ENCODE measurements at regions not wholly inside any gene's neighbourhood (a gene's known extent, or its start where the extent isn't known, plus 50 kb on each side); places are given as distances from the start of the nearest gene placed in this dataset.
"Not testable (repeated sequence)": the region's sequence is repeated elsewhere in the genome, so short reads cannot be mapped to it uniquely, and the experiment has no call there.

DNA sequence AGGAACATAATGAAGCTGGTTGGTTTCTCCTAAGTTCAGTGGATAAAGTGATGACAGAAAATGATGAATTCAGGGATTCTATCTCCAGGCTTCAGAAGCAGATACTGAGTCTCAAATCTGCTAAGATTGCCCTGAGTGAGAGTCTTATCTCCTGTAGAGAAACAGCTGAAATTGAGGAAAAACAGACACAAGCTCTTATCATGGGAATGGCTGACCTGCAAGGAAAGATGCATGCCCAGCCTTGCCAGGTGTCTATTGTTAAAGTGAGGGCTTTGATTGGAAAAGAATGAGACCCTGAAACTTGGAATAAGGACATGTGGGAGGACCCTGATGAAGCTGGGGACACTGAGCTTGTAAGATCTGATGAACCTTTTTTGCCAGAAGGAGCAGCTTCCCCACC, 100.3 kb downstream of the DNAJB9 start:
- H3K9me3 ChIP-seq (ENCODE audit: control insufficient read depth, insufficient read depth, low read depth, low read length) = no peaks in the 10 kb centered on the region
- no peaks in the 10 kb centered on the region for H3K36me3 ChIP-seq (ENCODE audit: control insufficient read depth, insufficient read depth, low read length)
- H3K4me3 ChIP-seq (replicated peaks in 1 of 4; ENCODE audit: control extremely low read depth in 1 of 4, insufficient read depth in 1 of 4, low read depth in 3 of 4, low read length in 4 of 4) = no peak overlapping the region
- H3K4me2 ChIP-seq (ENCODE audit: extremely low read depth, insufficient read depth, low read length) = no peak overlapping the region
- H3K27me3 ChIP-seq (ENCODE audit: control insufficient read depth, insufficient read depth, low read length) = no peaks in the 10 kb centered on the region
- no peaks in the 10 kb centered on the region for H3K79me2 ChIP-seq (ENCODE audit: control insufficient read depth, insufficient read depth, low read length)
- no peaks in the 10 kb centered on the region for H4K20me1 ChIP-seq (ENCODE audit: control insufficient read depth, extremely low read depth, insufficient read depth, low read length)
- TF ChIP-seq, protein P1, sequence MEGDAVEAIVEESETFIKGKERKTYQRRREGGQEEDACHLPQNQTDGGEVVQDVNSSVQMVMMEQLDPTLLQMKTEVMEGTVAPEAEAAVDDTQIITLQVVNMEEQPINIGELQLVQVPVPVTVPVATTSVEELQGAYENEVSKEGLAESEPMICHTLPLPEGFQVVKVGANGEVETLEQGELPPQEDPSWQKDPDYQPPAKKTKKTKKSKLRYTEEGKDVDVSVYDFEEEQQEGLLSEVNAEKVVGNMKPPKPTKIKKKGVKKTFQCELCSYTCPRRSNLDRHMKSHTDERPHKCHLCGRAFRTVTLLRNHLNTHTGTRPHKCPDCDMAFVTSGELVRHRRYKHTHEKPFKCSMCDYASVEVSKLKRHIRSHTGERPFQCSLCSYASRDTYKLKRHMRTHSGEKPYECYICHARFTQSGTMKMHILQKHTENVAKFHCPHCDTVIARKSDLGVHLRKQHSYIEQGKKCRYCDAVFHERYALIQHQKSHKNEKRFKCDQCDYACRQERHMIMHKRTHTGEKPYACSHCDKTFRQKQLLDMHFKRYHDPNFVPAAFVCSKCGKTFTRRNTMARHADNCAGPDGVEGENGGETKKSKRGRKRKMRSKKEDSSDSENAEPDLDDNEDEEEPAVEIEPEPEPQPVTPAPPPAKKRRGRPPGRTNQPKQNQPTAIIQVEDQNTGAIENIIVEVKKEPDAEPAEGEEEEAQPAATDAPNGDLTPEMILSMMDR (conservative IDR thresholded peaks at IDR 0.05 in 1 of 2, IDR thresholded peaks at IDR 0.05 in 1 of 2; ENCODE audit: low read depth in 1 of 2, low read length in 2 of 2) = no peak
- TF ChIP-seq EZH2 (IDR thresholded peaks at IDR 0.05; ENCODE audit: low read length, missing control alignments) = no peak
- H2AFZ ChIP-seq (ENCODE audit: low read length) = no peak overlapping the region
- no peak for DNase-seq (ENCODE audit: low read depth in 2 of 2)
- no peak overlapping the region for H3K27ac ChIP-seq (ENCODE audit: insufficient read depth, low read length)
- H3K9ac ChIP-seq (ENCODE audit: insufficient read depth, low read length) = no peak overlapping the region
- no peaks in the 10 kb centered on the region for H3K4me1 ChIP-seq (ENCODE audit: control insufficient read depth, extremely low read depth, insufficient read depth, low read length)

DNA sequence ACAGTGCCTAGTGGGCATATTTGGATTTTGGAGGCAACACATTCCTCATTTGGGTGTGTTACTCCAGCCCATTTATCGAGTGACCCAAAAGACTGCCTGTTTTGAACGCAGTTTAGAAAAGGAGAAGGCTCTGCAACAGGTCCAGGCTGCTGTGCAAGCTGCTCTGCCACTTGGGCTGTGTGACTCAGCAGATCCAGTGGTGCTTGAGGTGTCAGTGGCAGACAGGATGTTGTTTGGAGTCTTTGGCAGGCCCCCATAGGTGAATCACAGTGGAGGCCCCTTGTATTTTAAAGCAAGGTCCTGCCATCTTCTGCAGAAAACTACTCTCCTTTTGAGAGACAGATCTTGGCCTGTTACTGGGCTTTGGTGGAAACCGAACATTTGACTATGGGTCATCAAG, 104.0 kb downstream of the DNAJB9 start:
- not testable (repeated sequence) for H2AFZ ChIP-seq (ENCODE audit: low read length); H3K9ac ChIP-seq (ENCODE audit: insufficient read depth, low read length); H3K27ac ChIP-seq (ENCODE audit: insufficient read depth, low read length); H3K4me3 ChIP-seq (replicated peaks in 1 of 4; ENCODE audit: control extremely low read depth in 1 of 4, insufficient read depth in 1 of 4, low read depth in 3 of 4, low read length in 4 of 4); H3K36me3 ChIP-seq (ENCODE audit: control insufficient read depth, insufficient read depth, low read length); H3K9me3 ChIP-seq (ENCODE audit: control insufficient read depth, insufficient read depth, low read depth, low read length); H3K79me2 ChIP-seq (ENCODE audit: control insufficient read depth, insufficient read depth, low read length); H4K20me1 ChIP-seq (ENCODE audit: control insufficient read depth, extremely low read depth, insufficient read depth, low read length); H3K4me2 ChIP-seq (ENCODE audit: extremely low read depth, insufficient read depth, low read length); H3K27me3 ChIP-seq (ENCODE audit: control insufficient read depth, insufficient read depth, low read length); H3K4me1 ChIP-seq (ENCODE audit: control insufficient read depth, extremely low read depth, insufficient read depth, low read length)
- DNase-seq (ENCODE audit: low read depth in 2 of 2) = peak in 1 of 2 donors; percentile 7

DNA sequence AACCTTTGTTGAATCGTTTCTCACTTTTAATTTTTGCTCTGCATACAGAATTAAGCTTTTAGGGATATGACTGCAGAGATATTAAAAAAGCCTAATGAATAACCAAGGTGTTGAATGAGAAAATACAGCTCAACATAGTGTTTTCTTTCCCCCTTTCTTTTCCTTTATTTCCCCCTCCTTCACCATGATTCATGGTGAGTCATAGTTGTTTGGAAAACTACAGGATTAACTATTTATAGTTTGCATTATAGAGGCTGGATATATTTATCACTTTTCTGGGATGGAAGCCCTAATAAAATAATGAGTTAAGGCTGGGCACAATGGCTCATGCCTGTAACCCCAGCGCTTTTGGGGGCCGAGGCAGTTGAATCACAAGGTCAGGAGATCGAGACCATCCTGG, 115.0 kb downstream of the DNAJB9 start:
- Histone ChIP-seq H3K4me1 (ENCODE audit: control insufficient read depth, extremely low read depth, insufficient read depth, low read length) (no peaks in the 10 kb centered on the region), H3K4me3 (replicated peaks in 1 of 4; ENCODE audit: control extremely low read depth in 1 of 4, insufficient read depth in 1 of 4, low read depth in 3 of 4, low read length in 4 of 4) (no peak overlapping the region), H3K9ac (ENCODE audit: insufficient read depth, low read length) (no peak overlapping the region), H3K27me3 (ENCODE audit: control insufficient read depth, insufficient read depth, low read length) (no peaks in the 10 kb centered on the region), H3K27ac (ENCODE audit: insufficient read depth, low read length) (no peak overlapping the region), H3K79me2 (ENCODE audit: control insufficient read depth, insufficient read depth, low read length) (no peaks in the 10 kb centered on the region), H4K20me1 (ENCODE audit: control insufficient read depth, extremely low read depth, insufficient read depth, low read length) (no peaks in the 10 kb centered on the region), H3K36me3 (ENCODE audit: control insufficient read depth, insufficient read depth, low read length) (no peaks in the 10 kb centered on the region), H2AFZ (ENCODE audit: low read length) (no peak overlapping the region), H3K4me2 (ENCODE audit: extremely low read depth, insufficient read depth, low read length) (no peak overlapping the region), H3K9me3 (ENCODE audit: control insufficient read depth, insufficient read depth, low read depth, low read length) (no peaks in the 10 kb centered on the region)
- peak; percentile 11 to 51 for DNase-seq (ENCODE audit: low read depth in 2 of 2)
- no peak for TF ChIP-seq EZH2 (IDR thresholded peaks at IDR 0.05; ENCODE audit: low read length, missing control alignments)
- TF ChIP-seq, protein P1 (conservative IDR thresholded peaks at IDR 0.05 in 1 of 2, IDR thresholded peaks at IDR 0.05 in 1 of 2; ENCODE audit: low read depth in 1 of 2, low read length in 2 of 2) = no peak

DNA sequence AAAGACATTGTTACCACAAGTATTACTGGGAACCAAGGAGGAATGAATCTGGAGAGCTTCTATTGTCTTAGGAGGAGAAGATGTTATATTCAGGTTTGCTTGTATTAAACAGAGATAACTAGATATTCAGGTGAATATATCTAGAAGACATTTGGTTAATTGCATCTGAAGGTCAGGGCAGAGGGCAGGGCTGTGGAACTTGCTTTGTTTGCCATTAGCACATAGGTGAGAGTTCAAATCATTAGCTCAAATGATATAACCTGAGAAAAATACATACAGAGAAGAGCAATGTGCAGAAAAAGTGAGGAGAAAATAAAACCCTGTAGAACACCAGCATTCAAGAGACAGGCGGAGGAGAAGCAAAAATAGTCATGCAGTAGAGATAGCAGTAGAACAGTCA, 116.8 kb downstream of the DNAJB9 start:
- Histone ChIP-seq H3K9ac (ENCODE audit: insufficient read depth, low read length) (no peak overlapping the region), H4K20me1 (ENCODE audit: control insufficient read depth, extremely low read depth, insufficient read depth, low read length) (no peaks in the 10 kb centered on the region), H3K4me1 (ENCODE audit: control insufficient read depth, extremely low read depth, insufficient read depth, low read length) (no peaks in the 10 kb centered on the region), H3K4me3 (replicated peaks in 1 of 4; ENCODE audit: control extremely low read depth in 1 of 4, insufficient read depth in 1 of 4, low read depth in 3 of 4, low read length in 4 of 4) (no peak overlapping the region), H3K27me3 (ENCODE audit: control insufficient read depth, insufficient read depth, low read length) (no peaks in the 10 kb centered on the region), H2AFZ (ENCODE audit: low read length) (no peak overlapping the region), H3K36me3 (ENCODE audit: control insufficient read depth, insufficient read depth, low read length) (no peaks in the 10 kb centered on the region), H3K9me3 (ENCODE audit: control insufficient read depth, insufficient read depth, low read depth, low read length) (no peaks in the 10 kb centered on the region), H3K27ac (ENCODE audit: insufficient read depth, low read length) (no peak overlapping the region), H3K79me2 (ENCODE audit: control insufficient read depth, insufficient read depth, low read length) (no peaks in the 10 kb centered on the region), H3K4me2 (ENCODE audit: extremely low read depth, insufficient read depth, low read length) (no peak overlapping the region)
- TF ChIP-seq, protein P1 (conservative IDR thresholded peaks at IDR 0.05 in 1 of 2, IDR thresholded peaks at IDR 0.05 in 1 of 2; ENCODE audit: low read depth in 1 of 2, low read length in 2 of 2) = no peak
- no peak for TF ChIP-seq EZH2 (IDR thresholded peaks at IDR 0.05; ENCODE audit: low read length, missing control alignments)
- no peak for DNase-seq (ENCODE audit: low read depth in 2 of 2)

Data from fibroblast of lung (primary cell).